ENCODE measurements at regions not wholly inside any gene's neighbourhood (a gene's known extent, or its start where the extent isn't known, plus 50 kb on each side); places are given as distances from the start of the nearest gene placed in this dataset.

DNA sequence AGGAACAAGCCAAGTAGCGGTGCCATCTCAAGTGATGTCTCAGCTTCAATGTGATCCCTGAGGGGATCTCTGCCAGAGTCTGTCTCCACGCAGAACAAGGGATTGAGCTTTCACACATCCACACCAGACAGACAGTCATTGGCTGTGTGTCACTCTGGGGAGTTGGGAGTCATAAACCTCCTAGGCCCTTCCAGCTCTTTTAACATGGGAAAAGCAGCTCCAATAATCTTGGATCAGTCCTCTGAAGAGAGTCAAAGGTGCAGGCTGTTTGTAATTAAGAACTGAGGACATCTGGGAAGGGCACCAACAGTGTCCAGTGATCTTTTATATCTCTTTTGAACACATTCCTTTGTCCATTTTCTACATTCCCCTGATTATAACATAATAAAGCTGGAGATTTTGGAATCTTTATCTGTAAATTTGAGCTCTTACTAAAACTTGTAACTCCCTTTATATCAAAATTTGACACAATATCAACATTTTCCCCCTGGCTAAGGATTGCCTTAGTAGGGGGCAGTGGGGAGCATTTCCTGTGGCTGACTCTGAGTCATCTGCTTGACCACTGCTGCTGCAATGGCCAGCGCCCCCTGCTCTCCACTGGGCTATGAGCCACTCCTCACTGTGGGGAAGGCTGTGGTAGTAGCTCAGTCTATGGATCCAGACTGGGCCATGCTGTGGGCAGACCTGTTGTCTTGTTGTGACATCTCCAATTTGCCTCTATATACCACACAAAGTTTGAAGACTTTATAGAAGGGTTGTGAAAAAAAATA is 284.4 kb downstream of the OSTF1 start:
- WGBS (ENCODE audit: low lambda C conversion rate): 3% methylated on average over 3 of the region's 3 CpGs
- intact Hi-C loops (cut with micrococcal nuclease; ENCODE audit: unreplicated experiment) (no loop called here), in situ Hi-C loops (cut with HindIII; ENCODE audit: extremely low pct_ligation_motif_present, low pct_unique_long_range_greater_than_20kb) (no loop called here)
- no peak overlapping the region for H3K4me3 ChIP-seq (replicated peaks in 1 of 3; ENCODE audit: insufficient read depth in 1 of 3, low read depth in 2 of 3, low read length in 3 of 3)
- TF ChIP-seq REPIN1 (CRISPR knock-in tag; IDR thresholded peaks at IDR 0.05; ENCODE audit: borderline replicate concordance, low read depth): no peak
- no peak for TF ChIP-seq HOXA3 (CRISPR knock-in tag; IDR thresholded peaks at IDR 0.05)
- BruUV-seq (replicated peaks): no TSS peak
- FAIRE-seq (no peak), DNase-seq (ENCODE audit: low spot score) (no peak), ATAC-seq (no peak)
- H3K9me3 ChIP-seq (ENCODE audit: low read length): no peaks in the 10 kb centered on the region
- no peak overlapping the region for H3K4me2 ChIP-seq (ENCODE audit: low read depth, low read length)
- H3K4me1 ChIP-seq (ENCODE audit: insufficient read depth, low read length): no peaks in the 10 kb centered on the region
- H2AFZ ChIP-seq (ENCODE audit: low read length): no peak overlapping the region
- H3K27ac ChIP-seq (ENCODE audit: extremely low read length, insufficient read depth, low read length): no peak overlapping the region
- H3K79me2 ChIP-seq (ENCODE audit: insufficient read depth, low read length): no peaks in the 10 kb centered on the region
- POLR2A ChIA-PET: no interaction called here
- H3K9ac ChIP-seq (ENCODE audit: insufficient read depth, low read depth, low read length): no peak overlapping the region
- H4K20me1 ChIP-seq (ENCODE audit: insufficient read depth, low read length): no peaks in the 10 kb centered on the region
- no peaks in the 10 kb centered on the region for H3K36me3 ChIP-seq (replicated peaks in 1 of 2; ENCODE audit: control insufficient read depth in 1 of 2, insufficient read depth in 2 of 2, low read length in 2 of 2)
- no peaks in the 10 kb centered on the region for H3K27me3 ChIP-seq (ENCODE audit: control insufficient read depth in 1 of 2, insufficient read depth in 2 of 2, low read length in 2 of 2)
- CTCF ChIA-PET (ENCODE audit: low intra/inter-chr PET ratio, low total read pairs): no interaction called here

GRCh38 chr9:75376680-75377254 is 288.5 kb downstream of the OSTF1 start:
- Histone ChIP-seq H3K4me1 (ENCODE audit: insufficient read depth, low read length) (no peaks in the 10 kb centered on the region), H3K4me2 (ENCODE audit: low read depth, low read length) (no peak overlapping the region), H3K79me2 (ENCODE audit: insufficient read depth, low read length) (no peaks in the 10 kb centered on the region), H2AFZ (ENCODE audit: low read length) (no peak overlapping the region), H3K9ac (ENCODE audit: insufficient read depth, low read depth, low read length) (no peak overlapping the region), H3K4me3 (replicated peaks in 1 of 3; ENCODE audit: insufficient read depth in 1 of 3, low read depth in 2 of 3, low read length in 3 of 3) (no peak overlapping the region), H3K27ac (ENCODE audit: extremely low read length, insufficient read depth, low read length) (no peak overlapping the region), H3K27me3 (ENCODE audit: control insufficient read depth in 1 of 2, insufficient read depth in 2 of 2, low read length in 2 of 2) (no peaks in the 10 kb centered on the region), H3K9me3 (ENCODE audit: low read length) (no peaks in the 10 kb centered on the region), H4K20me1 (ENCODE audit: insufficient read depth, low read length) (no peaks in the 10 kb centered on the region), H3K36me3 (replicated peaks in 1 of 2; ENCODE audit: control insufficient read depth in 1 of 2, insufficient read depth in 2 of 2, low read length in 2 of 2) (no peaks in the 10 kb centered on the region)
- intact Hi-C loops (cut with micrococcal nuclease; ENCODE audit: unreplicated experiment) (no loop called here), in situ Hi-C loops (cut with HindIII; ENCODE audit: extremely low pct_ligation_motif_present, low pct_unique_long_range_greater_than_20kb) (no loop called here)
- ATAC-seq (no peak), FAIRE-seq (no peak), DNase-seq (ENCODE audit: low spot score) (no peak)
- ChIA-PET CTCF (ENCODE audit: low intra/inter-chr PET ratio, low total read pairs) (no interaction called here), POLR2A (no interaction called here)
- no TSS peak for BruUV-seq (replicated peaks)
- 9% methylated on average over 3 of the region's 3 CpGs for WGBS (ENCODE audit: low lambda C conversion rate)
- TF ChIP-seq ZNF34 (CRISPR knock-in tag; IDR thresholded peaks at IDR 0.05; ENCODE audit: borderline replicate concordance) (no peak), ARID4A (CRISPR knock-in tag; IDR thresholded peaks at IDR 0.05; ENCODE audit: borderline replicate concordance) (no peak), ZNF501 (CRISPR knock-in tag; IDR thresholded peaks at IDR 0.05) (no peak)
